SK-N-SH treated with all-trans-retinoic acid at 6 μM for 48 hours (cell line): ENCODE measurements at regions not wholly inside any gene's neighbourhood (a gene's known extent, or its start where the extent isn't known, plus 50 kb on each side); places are given as distances from the start of the nearest gene placed in this dataset.

ENCODE experiments used
- ATAC-seq: fragments of 200-7000 bp; cut with Tn5 transposase; 3 replicates; pipeline ENCODE4 v1.9.1; 2020; ENCODE audit warnings: mild to moderate bottlenecking, moderate library complexity
- ARNTL ChIP-seq: fragments of 450-650 bp; formaldehyde crosslinking; IDR thresholded peaks from 2 replicates; pipeline ENCODE4 v1.5.0; 2020; ENCODE audit warnings: low read depth, mild to moderate bottlenecking, moderate library complexity, borderline replicate concordance
- BACH2 ChIP-seq: fragments of 250-450 bp; sonication (Bioruptor Pico); IDR thresholded peaks from 2 replicates; pipeline ENCODE4 v1.9.0; 2021; ENCODE audit warnings: mild to moderate bottlenecking, borderline replicate concordance
- CREB5 ChIP-seq: fragments of 250-450 bp; sonication (Bioruptor Pico); IDR thresholded peaks from 2 replicates; pipeline ENCODE4 v1.5.1; 2020; ENCODE audit warnings: low read depth, mild to moderate bottlenecking, moderate library complexity
- CSDC2 ChIP-seq: fragments of 250-450 bp; sonication (Bioruptor Pico); IDR thresholded peaks from 2 replicates; pipeline ENCODE4 v1.5.0; 2020; ENCODE audit warnings: mild to moderate bottlenecking, moderate library complexity
- CSRNP3 ChIP-seq: fragments of 250-450 bp; sonication (Bioruptor Pico); IDR thresholded peaks from 2 replicates; pipeline ENCODE4 v1.5.1; 2021; ENCODE audit warnings: mild to moderate bottlenecking, moderate library complexity
- ESRRG ChIP-seq: fragments of 250-450 bp; sonication (Bioruptor Pico); IDR thresholded peaks from 2 replicates; pipeline ENCODE4 v1.6.1; 2021; ENCODE audit warnings: mild to moderate bottlenecking
- GLIS3 ChIP-seq: fragments of 250-450 bp; sonication (Bioruptor Pico); IDR thresholded peaks from 2 replicates; pipeline ENCODE4 v1.5.0; 2020; ENCODE audit warnings: mild to moderate bottlenecking, moderate library complexity
- ISL1 ChIP-seq: fragments of 250-450 bp; sonication (Bioruptor Pico); IDR thresholded peaks from 2 replicates; pipeline ENCODE4 v2.1.2; 2022; ENCODE audit warnings: mild to moderate bottlenecking, moderate library complexity
- OSR1 ChIP-seq: fragments of 250-450 bp; sonication (Bioruptor Pico); IDR thresholded peaks from 2 replicates; pipeline ENCODE4 v1.8.0; 2022; ENCODE audit warnings: moderate library complexity, mild to moderate bottlenecking, inconsistent platforms
- PATZ1 ChIP-seq: fragments of 250-450 bp; sonication (Bioruptor Pico); IDR thresholded peaks from 2 replicates; pipeline ENCODE4 v1.8.0; 2020; ENCODE audit warnings: mild to moderate bottlenecking, moderate library complexity, borderline replicate concordance
- POU6F1 ChIP-seq: fragments of 250-450 bp; sonication (Bioruptor Pico); IDR thresholded peaks from 2 replicates; pipeline ENCODE4 v1.8.0; 2021; ENCODE audit warnings: low read depth, mild to moderate bottlenecking, moderate library complexity, borderline replicate concordance
- PPARA ChIP-seq: fragments of 250-450 bp; sonication (Bioruptor Pico); IDR thresholded peaks from 2 replicates; pipeline ENCODE4 v1.5.0; 2020; ENCODE audit warnings: mild to moderate bottlenecking, borderline replicate concordance
- RARB ChIP-seq: fragments of 250-450 bp; sonication (Bioruptor Pico); IDR thresholded peaks from 2 replicates; pipeline ENCODE4 v1.8.0; 2021; ENCODE audit warnings: mild to moderate bottlenecking, moderate library complexity
- SNAI2 ChIP-seq: fragments of 250-450 bp; sonication (Bioruptor Pico); IDR thresholded peaks from 2 replicates; pipeline ENCODE4 v1.5.0; 2020; ENCODE audit warnings: mild to moderate bottlenecking, moderate library complexity
- TCF4 ChIP-seq: fragments of 250-450 bp; sonication (Bioruptor Pico); IDR thresholded peaks from 2 replicates; pipeline ENCODE4 v1.8.0; 2021; ENCODE audit warnings: mild to moderate bottlenecking, moderate library complexity, borderline replicate concordance
- TOX ChIP-seq: fragments of 250-450 bp; sonication (Bioruptor Pico); IDR thresholded peaks from 2 replicates; pipeline ENCODE4 v1.8.0; 2021; ENCODE audit warnings: mild to moderate bottlenecking, moderate library complexity, borderline replicate concordance
- TSHZ2 ChIP-seq: fragments of 250-450 bp; sonication (Bioruptor Pico); IDR thresholded peaks from 2 replicates; pipeline ENCODE4 v1.5.0; 2020; ENCODE audit warnings: mild to moderate bottlenecking, moderate library complexity
- ZFP3 ChIP-seq: fragments of 250-450 bp; sonication (Bioruptor Pico); IDR thresholded peaks from 2 replicates; pipeline ENCODE4 v1.5.0; 2020; ENCODE audit warnings: mild to moderate bottlenecking, moderate library complexity
- ZFP30 ChIP-seq: fragments of 450-650 bp; formaldehyde crosslinking; IDR thresholded peaks from 2 replicates; pipeline ENCODE4 v1.5.0; 2022; ENCODE audit warnings: mild to moderate bottlenecking, moderate library complexity
- ZNF8 ChIP-seq: fragments of 450-650 bp; formaldehyde crosslinking; IDR thresholded peaks from 2 replicates; pipeline ENCODE4 v1.5.0; 2020; ENCODE audit warnings: mild to moderate bottlenecking, moderate library complexity

GRCh38 chr16:77553130-77553529, 118.3 kb upstream of the ADAMTS18 start:
- TF ChIP-seq PPARA (CRISPR knock-in tag) (no peak), GLIS3 (CRISPR knock-in tag) (no peak), ZFP3 (CRISPR knock-in tag) (no peak)
- ATAC-seq, result no peak

GRCh38 chr16:77555126-77555525, 120.3 kb upstream of the ADAMTS18 start:
- no peak for ATAC-seq
- TF ChIP-seq ESRRG (CRISPR knock-in tag), result no peak
- no peak for TF ChIP-seq ZFP3 (CRISPR knock-in tag)
- TF ChIP-seq TCF4 (CRISPR knock-in tag), result no peak
- TF ChIP-seq CSDC2 (CRISPR knock-in tag), result no peak
- TF ChIP-seq ZNF8 (CRISPR knock-in tag), result no peak
- no peak for TF ChIP-seq CREB5 (CRISPR knock-in tag)
- no peak for TF ChIP-seq GLIS3 (CRISPR knock-in tag)
- TF ChIP-seq ARNTL (CRISPR knock-in tag), result no peak
- no peak for TF ChIP-seq CSRNP3 (CRISPR knock-in tag)
- no peak for TF ChIP-seq SNAI2 (CRISPR knock-in tag)
- TF ChIP-seq POU6F1 (CRISPR knock-in tag), result no peak

- ATAC-seq, result no peak
- TF ChIP-seq TSHZ2, result no peak
- no peak for TF ChIP-seq BACH2 (CRISPR knock-in tag)
- TF ChIP-seq SNAI2 (CRISPR knock-in tag), result no peak
- TF ChIP-seq ZNF8 (CRISPR knock-in tag), result no peak
- TF ChIP-seq TCF4 (CRISPR knock-in tag), result no peak
- no peak for TF ChIP-seq ESRRG (CRISPR knock-in tag)
- TF ChIP-seq OSR1 (CRISPR knock-in tag), result no peak
- no peak for TF ChIP-seq CSRNP3 (CRISPR knock-in tag)
These were observed 121.0 kb upstream of the ADAMTS18 start for GRCh38 chr16:77555791-77556190.

- ATAC-seq, result no peak
- TF ChIP-seq PPARA (CRISPR knock-in tag), result no peak
These were observed 121.5 kb upstream of the ADAMTS18 start for GRCh38 chr16:77556201-77556873.

- ATAC-seq, result no peak
- TF ChIP-seq ZFP3 (CRISPR knock-in tag) (no peak), ZNF8 (CRISPR knock-in tag) (no peak), TCF4 (CRISPR knock-in tag) (no peak), RARB (CRISPR knock-in tag) (no peak), ZFP30 (CRISPR knock-in tag) (no peak), TOX (CRISPR knock-in tag) (no peak), OSR1 (CRISPR knock-in tag) (no peak), ISL1 (CRISPR knock-in tag) (no peak), PPARA (CRISPR knock-in tag) (no peak), PATZ1 (CRISPR knock-in tag) (no peak)
These were observed 122.6 kb upstream of the ADAMTS18 start for GRCh38 chr16:77557385-77557784.
